CD14-positive monocyte (primary cell): ENCODE measurements at regions not wholly inside any gene's neighbourhood (a gene's known extent, or its start where the extent isn't known, plus 50 kb on each side); places are given as distances from the start of the nearest gene placed in this dataset.
A peak's percentile ranks its signal among the peaks of the same experiment; 100 is the strongest.

Experiments used
- DNase-seq, 3 donors: peaks; one replicate each; pipeline ENCODE4 v3.0.0-alpha.2; 2011 to 2022
- H2AFZ ChIP-seq: 2 replicates; pipeline ENCODE4 v1.6.0; 2012; ENCODE audit warnings: mild to moderate bottlenecking, low read depth, low read length, inconsistent platforms; ENCODE audit not compliant: insufficient read depth, poor library complexity, severe bottlenecking
- H3K27ac ChIP-seq, 2 donors: 1 replicate in 1 of 2; 2 replicates in 1 of 2; pipeline ENCODE4 v1.5.1; 2012 to 2013; ENCODE audit warnings: low read length in 2 of 2, control low read depth in 1 of 2, inconsistent platforms in 1 of 2, low read depth in 1 of 2, mild to moderate bottlenecking in 1 of 2
- H3K27me3 ChIP-seq, 2 donors: one replicate each; pipeline versions ENCODE4 v1.6.0 to v1.6.1; 2011 to 2013; ENCODE audit warnings: low read length in 2 of 2; ENCODE audit not compliant: control insufficient read depth in 2 of 2, insufficient read depth in 2 of 2
- H3K36me3 ChIP-seq, 2 donors: replicated peaks in 1 of 2; 1 replicate in 1 of 2; 2 replicates in 1 of 2; pipeline versions ENCODE4 v1.5.1 to v1.6.1; 2012 to 2013; ENCODE audit warnings: low read length in 2 of 2, control low read depth in 1 of 2, inconsistent platforms in 1 of 2, mild to moderate bottlenecking in 1 of 2; ENCODE audit not compliant: insufficient read depth in 2 of 2, control insufficient read depth in 1 of 2
- H3K4me1 ChIP-seq, 2 donors: 1 replicate in 1 of 2; 2 replicates in 1 of 2; pipeline versions ENCODE4 v1.5.1 to v1.6.1; 2012 to 2013; ENCODE audit warnings: low read length in 2 of 2, control low read depth in 1 of 2, inconsistent platforms in 1 of 2, mild to moderate bottlenecking in 1 of 2, moderate library complexity in 1 of 2; ENCODE audit not compliant: insufficient read depth in 2 of 2, control insufficient read depth in 1 of 2
- H3K4me2 ChIP-seq: replicated peaks from 2 replicates; pipeline ENCODE3; 2012; ENCODE audit warnings: low read length, moderate library complexity, mild to moderate bottlenecking; ENCODE audit not compliant: poor library complexity, severe bottlenecking; ENCODE audit errors: extremely low read depth
- H3K4me3 ChIP-seq, 3 experiments: fragments of 200-600 bp in 1 of 3; sonication (generic) in 1 of 3; replicated peaks in 1 of 3; 1 replicate in 2 of 3; 2 replicates in 1 of 3; pipeline ENCODE4 v1.5.1; 2011 to 2013; ENCODE audit warnings: low read length in 3 of 3, mild to moderate bottlenecking in 3 of 3, control low read depth in 2 of 3, low read depth in 2 of 3, inconsistent platforms in 1 of 3, moderate library complexity in 1 of 3
- H3K79me2 ChIP-seq: 2 replicates; pipeline ENCODE4 v1.6.0; 2012; ENCODE audit warnings: mild to moderate bottlenecking, control low read depth, inconsistent platforms, low read length, moderate library complexity; ENCODE audit not compliant: insufficient read depth
- H3K9ac ChIP-seq: 2 replicates; pipeline ENCODE4 v1.6.0; 2017; ENCODE audit warnings: low read length, mild to moderate bottlenecking; ENCODE audit not compliant: insufficient read depth, poor library complexity, severe bottlenecking
- H3K9me3 ChIP-seq, 2 donors: replicated peaks in 1 of 2; 1 replicate in 1 of 2; 2 replicates in 1 of 2; pipeline versions ENCODE4 v1.5.1 to v1.6.1; 2012 to 2013; ENCODE audit warnings: low read length in 2 of 2, control low read depth in 1 of 2; ENCODE audit not compliant: control insufficient read depth in 1 of 2, insufficient read depth in 1 of 2
- H4K20me1 ChIP-seq: 2 replicates; pipeline ENCODE4 v1.6.0; 2012; ENCODE audit warnings: mild to moderate bottlenecking, low read length, control low read depth, moderate library complexity; ENCODE audit not compliant: insufficient read depth
- H3K27ac Mint-ChIP-seq, 7 donors: one replicate each; pipeline ENCODE4 v1.8.0; 2020; ENCODE audit warnings: mild to moderate bottlenecking in 7 of 7, mixed read lengths in 7 of 7, moderate library complexity in 6 of 7, inconsistent platforms in 2 of 7
- H3K27me3 Mint-ChIP-seq, 3 donors: one replicate each; pipeline ENCODE4 v1.8.0; 2021 to 2022; ENCODE audit warnings: low read depth in 3 of 3, mild to moderate bottlenecking in 3 of 3, mixed read lengths in 3 of 3, moderate library complexity in 3 of 3, inconsistent platforms in 1 of 3
- H3K36me3 Mint-ChIP-seq, 2 donors: one replicate each; pipeline ENCODE4 v1.8.0; 2020; ENCODE audit warnings: mixed read lengths in 2 of 2, inconsistent platforms in 1 of 2, mild to moderate bottlenecking in 1 of 2
- H3K4me1 Mint-ChIP-seq: one replicate; pipeline ENCODE4 v1.8.0; 2020; ENCODE audit warnings: mild to moderate bottlenecking, mixed read lengths
- H3K4me3 Mint-ChIP-seq, 2 donors: one replicate each; pipeline ENCODE4 v1.8.0; 2020; ENCODE audit warnings: mild to moderate bottlenecking in 2 of 2, mixed read lengths in 2 of 2, moderate library complexity in 1 of 2
- H3K9me3 Mint-ChIP-seq, 7 donors: one replicate each; pipeline ENCODE4 v1.8.0; 2020 to 2022; ENCODE audit warnings: mixed read lengths in 7 of 7, mild to moderate bottlenecking in 6 of 7, moderate library complexity in 6 of 7, inconsistent platforms in 2 of 7
- WGBS: methylation state at CpG from one replicate; pipeline ENCODE4 v1.1.5; 2013; ENCODE audit warnings: missing lambda C conversion rate; ENCODE audit not compliant: insufficient coverage; 5-methylcytosine and 5-hydroxymethylcytosine counted together
- intact Hi-C, 2 donors: fragments of 100-400 bp; cut with micrococcal nuclease; formaldehyde crosslinking; loops; one replicate each; pipeline versions ENCODE4 v1.15.0 to v1.15.1; 2023
- TF ChIP-seq, protein P1 (sequence below): fragments of 200-600 bp; IDR thresholded peaks from one replicate; pipeline ENCODE4 v1.8.0; 2022; ENCODE audit warnings: antibody characterized with exemption, mild to moderate bottlenecking

DNA sequence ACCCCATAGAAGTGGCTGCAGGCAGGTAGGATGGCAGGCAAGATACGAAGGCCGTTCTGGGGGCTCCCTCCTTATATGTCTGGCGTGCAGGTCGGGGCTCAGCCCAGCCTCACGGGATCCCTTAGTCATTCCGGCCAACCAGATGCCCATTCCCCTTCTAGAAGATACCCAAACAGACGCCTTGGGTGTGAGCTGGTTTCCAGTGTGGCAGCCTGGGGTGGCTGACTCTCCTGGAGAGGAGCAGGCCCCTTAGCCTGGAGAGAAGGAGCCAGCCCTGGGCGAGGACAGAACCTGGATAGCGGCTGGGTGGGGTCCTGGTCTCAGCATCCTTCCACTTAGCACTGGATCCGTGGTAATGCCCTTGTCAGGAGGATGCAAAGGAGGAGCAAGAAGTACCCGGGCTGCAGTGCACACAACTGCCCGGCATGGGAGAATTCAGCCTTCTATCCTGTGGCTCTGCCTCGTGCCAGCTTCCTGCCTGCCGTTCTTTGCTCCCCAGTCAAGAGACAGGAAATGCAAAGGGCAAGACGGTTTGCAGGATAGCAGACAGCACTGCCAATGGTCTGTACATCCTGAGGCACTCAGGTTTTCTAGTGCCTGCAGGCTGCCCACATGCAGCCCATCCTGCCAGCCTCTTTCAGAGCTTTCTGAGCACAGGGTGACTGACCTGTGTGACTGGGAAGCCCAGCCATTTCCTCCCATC is 56.7 kb upstream of the WASF3 start:
- no peaks in the 10 kb centered on the region for H3K27me3 ChIP-seq
- TF ChIP-seq, protein P1, sequence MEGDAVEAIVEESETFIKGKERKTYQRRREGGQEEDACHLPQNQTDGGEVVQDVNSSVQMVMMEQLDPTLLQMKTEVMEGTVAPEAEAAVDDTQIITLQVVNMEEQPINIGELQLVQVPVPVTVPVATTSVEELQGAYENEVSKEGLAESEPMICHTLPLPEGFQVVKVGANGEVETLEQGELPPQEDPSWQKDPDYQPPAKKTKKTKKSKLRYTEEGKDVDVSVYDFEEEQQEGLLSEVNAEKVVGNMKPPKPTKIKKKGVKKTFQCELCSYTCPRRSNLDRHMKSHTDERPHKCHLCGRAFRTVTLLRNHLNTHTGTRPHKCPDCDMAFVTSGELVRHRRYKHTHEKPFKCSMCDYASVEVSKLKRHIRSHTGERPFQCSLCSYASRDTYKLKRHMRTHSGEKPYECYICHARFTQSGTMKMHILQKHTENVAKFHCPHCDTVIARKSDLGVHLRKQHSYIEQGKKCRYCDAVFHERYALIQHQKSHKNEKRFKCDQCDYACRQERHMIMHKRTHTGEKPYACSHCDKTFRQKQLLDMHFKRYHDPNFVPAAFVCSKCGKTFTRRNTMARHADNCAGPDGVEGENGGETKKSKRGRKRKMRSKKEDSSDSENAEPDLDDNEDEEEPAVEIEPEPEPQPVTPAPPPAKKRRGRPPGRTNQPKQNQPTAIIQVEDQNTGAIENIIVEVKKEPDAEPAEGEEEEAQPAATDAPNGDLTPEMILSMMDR: no peak
- Mint-ChIP-seq H3K36me3 (no peaks in the 10 kb centered on the region), H3K4me3 (no peak overlapping the region), H3K27ac (peak overlapping the region in 1 of 7 donors; percentile 68), H3K27me3 (peaks cover 2 to 11% (median 8%) of the 10 kb centered on the region in 3 donors), H3K4me1 (no peaks in the 10 kb centered on the region), H3K9me3 (peaks cover 0 to under 1% (median 0%) of the 10 kb centered on the region in 7 donors)
- no peaks in the 10 kb centered on the region for H3K9me3 ChIP-seq
- no peak overlapping the region for H3K9ac ChIP-seq
- no peaks in the 10 kb centered on the region for H3K36me3 ChIP-seq
- no peak overlapping the region for H3K27ac ChIP-seq
- H3K4me2 ChIP-seq: no peak overlapping the region
- H2AFZ ChIP-seq: no peak overlapping the region
- H4K20me1 ChIP-seq: no peaks in the 10 kb centered on the region
- H3K4me1 ChIP-seq: no peaks in the 10 kb centered on the region
- H3K79me2 ChIP-seq: no peaks in the 10 kb centered on the region
- no peak for DNase-seq
- no peak overlapping the region for H3K4me3 ChIP-seq
- intact Hi-C loops: loop anchor here in 1 of 2 donors (10.0 kb wide), 1 partner anchor 326 kb away; no protein-coding TSS in a partner anchor
- 51% methylated on average over 10 of the region's 15 CpGs for WGBS

DNA sequence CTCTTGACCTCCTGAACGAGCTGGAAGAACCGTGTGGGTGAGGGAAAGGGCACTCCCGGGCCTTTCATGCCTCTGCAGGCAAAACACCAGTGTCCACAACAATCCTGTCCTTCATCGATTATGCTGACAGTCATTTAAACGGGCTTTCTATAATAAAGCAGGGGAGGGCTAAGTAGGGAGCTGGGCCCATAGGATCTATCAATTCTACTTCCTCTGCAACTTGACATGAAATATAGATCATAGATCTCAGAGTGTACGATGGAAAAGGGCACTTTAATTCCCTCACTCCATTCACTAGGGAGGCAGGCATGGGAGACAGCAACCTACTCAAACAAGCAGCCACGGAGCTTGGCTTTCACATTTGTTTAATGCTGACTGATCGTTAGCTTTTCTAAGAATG is 55.8 kb upstream of the WASF3 start:
- Mint-ChIP-seq H3K4me1 (no peaks in the 10 kb centered on the region), H3K9me3 (peaks cover 0 to 6% (median 0%) of the 10 kb centered on the region in 7 donors), H3K27me3 (peaks cover 0 to 11% (median 7%) of the 10 kb centered on the region in 3 donors), H3K36me3 (no peaks in the 10 kb centered on the region), H3K27ac (no peak overlapping the region), H3K4me3 (no peak overlapping the region)
- no peak overlapping the region for H3K4me2 ChIP-seq
- no peak overlapping the region for H3K9ac ChIP-seq
- no peaks in the 10 kb centered on the region for H3K36me3 ChIP-seq
- TF ChIP-seq, protein P1: no peak
- no peaks in the 10 kb centered on the region for H3K9me3 ChIP-seq
- H3K79me2 ChIP-seq: no peaks in the 10 kb centered on the region
- no peaks in the 10 kb centered on the region for H3K4me1 ChIP-seq
- intact Hi-C loops: loop anchor here in 1 of 2 donors (10.0 kb wide), 1 partner anchor 327 kb away; no protein-coding TSS in a partner anchor
- no peak overlapping the region for H3K27ac ChIP-seq
- no peaks in the 10 kb centered on the region for H3K27me3 ChIP-seq
- H3K4me3 ChIP-seq: no peak overlapping the region
- WGBS: 50% methylated on average over 1 of the region's 8 CpGs
- H4K20me1 ChIP-seq: no peaks in the 10 kb centered on the region
- H2AFZ ChIP-seq: no peak overlapping the region
- DNase-seq: no peak
